NCI-H1092 treated with DMSO at 0.1 percent for 48 hours (cell line): ENCODE measurements at regions not wholly inside any gene's neighbourhood (a gene's known extent, or its start where the extent isn't known, plus 50 kb on each side); places are given as distances from the start of the nearest gene placed in this dataset.
A peak's percentile ranks its signal among the peaks of the same experiment; 100 is the strongest.

Source experiments
- DNase-seq: peaks from one replicate; lab custom pipeline; 2025; lab: John Stamatoyannopoulos, UW

- no peak for DNase-seq
Observed at GRCh38 chr13:109368230-109368629, 418.2 kb downstream of the IRS2 start.

- DNase-seq, result no peak
Observed at GRCh38 chr13:109366525-109366924, 419.9 kb downstream of the IRS2 start.

- DNase-seq, result no peak
Observed at GRCh38 chr13:109363431-109363830, 423.0 kb downstream of the IRS2 start.

- no peak for DNase-seq
Observed at GRCh38 chr13:109362616-109363015, 423.8 kb downstream of the IRS2 start.

- no peak for DNase-seq
Observed at GRCh38 chr13:109361562-109362289, 424.7 kb downstream of the IRS2 start.

GRCh38 chr13:109357751-109358471, 428.5 kb downstream of the IRS2 start:
- DNase-seq, result no peak

GRCh38 chr13:109355875-109356434, 430.4 kb downstream of the IRS2 start:
- DNase-seq, result no peak

- DNase-seq, result no peak
Observed at GRCh38 chr13:109355166-109355565, 431.2 kb downstream of the IRS2 start.

GRCh38 chr13:109351236-109351635, 435.1 kb downstream of the IRS2 start:
- no peak for DNase-seq

- no peak for DNase-seq
Observed at GRCh38 chr13:109348519-109349258, 437.7 kb downstream of the IRS2 start.

GRCh38 chr13:109346060-109346459, 440.3 kb downstream of the IRS2 start:
- DNase-seq, result no peak

GRCh38 chr13:109345433-109345941, 440.9 kb downstream of the IRS2 start:
- no peak for DNase-seq

- DNase-seq, result no peak
Observed at GRCh38 chr13:109344552-109345157, 441.7 kb downstream of the IRS2 start.

GRCh38 chr13:109336730-109337129, 449.7 kb downstream of the IRS2 start:
- no peak for DNase-seq

GRCh38 chr13:109333893-109334651, 452.3 kb downstream of the IRS2 start:
- no peak for DNase-seq

- no peak for DNase-seq
Observed at GRCh38 chr13:109332506-109333499, 453.6 kb downstream of the IRS2 start.

- peak; percentile 97 for DNase-seq
Observed at GRCh38 chr13:109331898-109332297, 454.5 kb downstream of the IRS2 start.

- DNase-seq, result no peak
Observed at GRCh38 chr13:109331011-109331433, 455.4 kb downstream of the IRS2 start.

- no peak for DNase-seq
Observed at GRCh38 chr13:109330123-109330522, 456.3 kb downstream of the IRS2 start.

- no peak for DNase-seq
Observed at GRCh38 chr13:109329175-109329574, 457.2 kb downstream of the IRS2 start.
